Upper lobe of right lung (tissue), 1 donor: ENCODE measurements at regions not wholly inside any gene's neighbourhood (a gene's known extent, or its start where the extent isn't known, plus 50 kb on each side); places are given as distances from the start of the nearest gene placed in this dataset.

Experiments
- ATAC-seq: fragments of 200-7000 bp; cut with Tn5 transposase; one replicate; pipeline ENCODE4 v1.9.1; 2020; ENCODE audit warnings: mild to moderate bottlenecking, moderate library complexity
- DNase-seq: peaks from one replicate; pipeline ENCODE4 v3.0.0-alpha.2; 2020
- H3K27ac ChIP-seq: fragments of 200-600 bp; one replicate; pipeline ENCODE4 v1.8.0; 2022
- H3K27me3 ChIP-seq: fragments of 200-600 bp; one replicate; pipeline ENCODE4 v1.8.0; 2022; ENCODE audit warnings: mild to moderate bottlenecking
- H3K36me3 ChIP-seq: fragments of 200-600 bp; one replicate; pipeline ENCODE4 v1.8.0; 2022
- H3K4me1 ChIP-seq: fragments of 200-600 bp; one replicate; pipeline ENCODE4 v1.8.0; 2022
- H3K4me3 ChIP-seq: fragments of 200-600 bp; one replicate; pipeline ENCODE4 v1.8.0; 2022; ENCODE audit warnings: mild to moderate bottlenecking
- H3K9me3 ChIP-seq: fragments of 200-600 bp; one replicate; pipeline ENCODE4 v1.8.0; 2022
- CTCF ChIP-seq: fragments of 200-600 bp; IDR thresholded peaks from one replicate; pipeline ENCODE4 v1.8.0; 2022; ENCODE audit warnings: antibody characterized with exemption
- intact Hi-C: fragments of 100-400 bp; cut with DNase I; formaldehyde crosslinking; loops from one replicate; pipeline ENCODE4 v1.11.0; 2022
- donor health status: DM: no; HTN: yes; CAD: no; lungs with severe emphysema.

GRCh38 chr7:28310460-28310848 lies 101.9 kb upstream of the CREB5 start:
- Histone ChIP-seq H3K27ac (no peak overlapping the region), H3K27me3 (peaks cover 31% of the 10 kb centered on the region), H3K4me1 (no peaks in the 10 kb centered on the region), H3K9me3 (no peaks in the 10 kb centered on the region), H3K4me3 (no peak overlapping the region), H3K36me3 (no peaks in the 10 kb centered on the region)
- no peak for DNase-seq
- intact Hi-C loops: no loop called here
- ATAC-seq: no peak
- no peak for TF ChIP-seq CTCF

- intact Hi-C loops: no loop called here
- Histone ChIP-seq H3K4me1 (no peaks in the 10 kb centered on the region), H3K36me3 (no peaks in the 10 kb centered on the region), H3K27ac (no peak overlapping the region), H3K27me3 (peaks cover 31% of the 10 kb centered on the region), H3K9me3 (no peaks in the 10 kb centered on the region), H3K4me3 (no peak overlapping the region)
- no peak for TF ChIP-seq CTCF
- no peak for ATAC-seq
- no peak for DNase-seq
These were observed 100.6 kb upstream of the CREB5 start for GRCh38 chr7:28311670-28312069.

DNA sequence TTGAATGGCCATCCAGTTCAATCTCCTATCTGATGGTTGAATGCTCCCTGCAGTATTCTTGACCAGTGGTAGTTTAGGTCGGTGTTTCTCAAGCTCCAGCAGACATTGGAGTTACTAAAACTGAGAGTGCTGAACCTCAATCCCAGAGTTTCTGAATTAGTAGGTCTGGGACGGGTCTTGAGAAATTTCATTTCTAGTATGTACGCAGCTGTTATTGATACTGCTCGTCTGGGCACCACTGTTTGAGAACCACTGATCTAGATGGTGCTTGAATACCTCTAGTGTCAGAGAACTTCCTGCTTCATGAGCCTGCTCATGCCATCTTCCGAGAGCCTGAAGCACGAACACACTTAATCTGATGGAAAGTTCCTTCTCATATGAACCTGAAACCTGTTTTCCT lies 99.4 kb upstream of the CREB5 start:
- intact Hi-C loops: no loop called here
- no peak for TF ChIP-seq CTCF
- Histone ChIP-seq H3K4me1 (no peaks in the 10 kb centered on the region), H3K27ac (no peak overlapping the region), H3K9me3 (no peaks in the 10 kb centered on the region), H3K36me3 (no peaks in the 10 kb centered on the region), H3K27me3 (peaks cover 31% of the 10 kb centered on the region), H3K4me3 (no peak overlapping the region)
- no peak for ATAC-seq
- DNase-seq: no peak

GRCh38 chr7:28314841-28315240 lies 97.5 kb upstream of the CREB5 start:
- Histone ChIP-seq H3K36me3 (no peaks in the 10 kb centered on the region), H3K27me3 (peaks cover 31% of the 10 kb centered on the region), H3K27ac (no peak overlapping the region), H3K9me3 (no peaks in the 10 kb centered on the region), H3K4me3 (no peak overlapping the region), H3K4me1 (no peaks in the 10 kb centered on the region)
- TF ChIP-seq CTCF: no peak
- ATAC-seq (no peak), DNase-seq (no peak)
- intact Hi-C loops: no loop called here

DNA sequence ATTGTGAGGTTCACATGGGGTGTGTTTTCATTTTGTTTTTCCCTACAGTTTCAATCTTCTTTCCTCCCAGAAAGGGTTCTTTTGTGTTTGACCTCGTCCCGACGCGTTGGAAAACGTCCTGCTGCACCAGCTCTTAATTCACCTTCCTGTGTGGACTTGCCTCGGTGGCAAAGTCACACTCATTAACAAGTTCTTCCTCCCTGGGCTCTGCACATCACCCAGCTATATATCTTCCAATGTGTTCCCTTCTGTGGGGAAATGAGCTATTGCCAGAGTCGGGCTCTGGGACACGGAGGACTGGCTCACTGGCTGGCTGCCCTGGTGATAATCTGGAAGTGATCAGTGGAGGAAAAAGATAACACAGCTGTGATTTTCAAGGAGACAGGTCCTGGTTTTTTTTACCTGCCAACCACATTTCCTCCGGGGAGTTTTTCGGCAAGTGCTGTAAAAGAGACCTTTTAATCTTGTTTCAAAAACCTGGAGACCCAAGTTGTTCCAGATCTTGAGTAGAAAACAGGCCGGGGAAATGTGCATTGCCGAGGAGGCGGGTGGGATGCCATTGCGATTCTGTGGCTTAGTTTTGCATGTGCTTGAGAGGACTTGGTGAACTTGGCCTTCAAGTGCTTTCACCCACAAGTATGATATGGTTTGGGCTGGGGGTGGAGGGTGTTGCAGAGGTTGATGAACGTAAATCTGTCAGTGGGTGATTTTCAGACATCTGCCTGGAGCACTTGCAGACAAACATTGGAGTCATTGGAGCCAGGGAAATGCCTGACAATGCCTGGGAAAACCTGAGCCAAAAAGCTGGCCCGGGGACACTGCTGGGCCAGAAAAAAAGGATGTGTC lies 96.5 kb upstream of the CREB5 start:
- Histone ChIP-seq H3K27ac (no peak overlapping the region), H3K4me3 (no peak overlapping the region), H3K9me3 (no peaks in the 10 kb centered on the region), H3K27me3 (peaks cover 26% of the 10 kb centered on the region), H3K36me3 (no peaks in the 10 kb centered on the region), H3K4me1 (no peaks in the 10 kb centered on the region)
- intact Hi-C loops: no loop called here
- ATAC-seq: no peak
- TF ChIP-seq CTCF: no peak
- no peak for DNase-seq
